ENCODE measurements at regions not wholly inside any gene's neighbourhood (a gene's known extent, or its start where the extent isn't known, plus 50 kb on each side); places are given as distances from the start of the nearest gene placed in this dataset.
A peak's percentile ranks its signal among the peaks of the same experiment; 100 is the strongest.
"Not testable (repeated sequence)": the region's sequence is repeated elsewhere in the genome, so short reads cannot be mapped to it uniquely, and the experiment has no call there.

GRCh38 chr5:57394421-57395210 is 88.0 kb downstream of the ACTBL2 start:
- no peak for DNase-seq

- DNase-seq: peak in 1 of 5 experiments; percentile 24
Measured at GRCh38 chr5:57386958-57387357, 95.7 kb downstream of the ACTBL2 start.

GRCh38 chr5:57383093-57383861 is 99.3 kb downstream of the ACTBL2 start:
- DNase-seq: peak in 3 of 5 experiments; percentile 12 to 87 (median 47)

GRCh38 chr5:57382655-57383054 is 100.0 kb downstream of the ACTBL2 start:
- peak in 1 of 5 experiments; percentile 6 for DNase-seq

GRCh38 chr5:57370376-57370775 is 112.2 kb downstream of the ACTBL2 start:
- no peak for DNase-seq

- DNase-seq: no peak
Measured at GRCh38 chr5:57368010-57368409, 114.6 kb downstream of the ACTBL2 start.

GRCh38 chr5:57366744-57367143 is 115.9 kb downstream of the ACTBL2 start:
- DNase-seq: no peak

- DNase-seq: no peak
Measured at GRCh38 chr5:57362951-57363350, 119.7 kb downstream of the ACTBL2 start.

GRCh38 chr5:57360871-57361270 is 121.7 kb downstream of the ACTBL2 start:
- no peak for DNase-seq

- DNase-seq: no peak
Measured at GRCh38 chr5:57358796-57359592, 123.6 kb downstream of the ACTBL2 start.

- not testable (repeated sequence) for DNase-seq
Measured at GRCh38 chr5:57356850-57357249, 125.8 kb downstream of the ACTBL2 start.

- DNase-seq: no peak
Measured at GRCh38 chr5:57349214-57349613, 133.4 kb downstream of the ACTBL2 start.

GRCh38 chr5:57348376-57349140 is 134.1 kb downstream of the ACTBL2 start:
- no peak for DNase-seq

GRCh38 chr5:57346328-57346727 is 136.3 kb downstream of the ACTBL2 start:
- DNase-seq: no peak

- DNase-seq: no peak
Measured at GRCh38 chr5:57341380-57341979, 141.1 kb downstream of the ACTBL2 start.

GRCh38 chr5:57340681-57341080 is 141.9 kb downstream of the ACTBL2 start:
- no peak for DNase-seq

GRCh38 chr5:57339521-57339920 is 143.1 kb downstream of the ACTBL2 start:
- no peak for DNase-seq

- DNase-seq: no peak
Measured at GRCh38 chr5:57338868-57339340, 143.7 kb downstream of the ACTBL2 start.

- DNase-seq: peak in 1 of 5 experiments; percentile 54
Measured at GRCh38 chr5:57338068-57338867, 144.3 kb downstream of the ACTBL2 start.

- no peak for DNase-seq
Measured at GRCh38 chr5:57335092-57335660, 147.4 kb downstream of the ACTBL2 start.

All from T-helper 2 cell (primary cell).